ENCODE measurements at regions not wholly inside any gene's neighbourhood (a gene's known extent, or its start where the extent isn't known, plus 50 kb on each side); places are given as distances from the start of the nearest gene placed in this dataset.
A peak's percentile ranks its signal among the peaks of the same experiment; 100 is the strongest.
"Not testable (repeated sequence)": the region's sequence is repeated elsewhere in the genome, so short reads cannot be mapped to it uniquely, and the experiment has no call there.

DNA sequence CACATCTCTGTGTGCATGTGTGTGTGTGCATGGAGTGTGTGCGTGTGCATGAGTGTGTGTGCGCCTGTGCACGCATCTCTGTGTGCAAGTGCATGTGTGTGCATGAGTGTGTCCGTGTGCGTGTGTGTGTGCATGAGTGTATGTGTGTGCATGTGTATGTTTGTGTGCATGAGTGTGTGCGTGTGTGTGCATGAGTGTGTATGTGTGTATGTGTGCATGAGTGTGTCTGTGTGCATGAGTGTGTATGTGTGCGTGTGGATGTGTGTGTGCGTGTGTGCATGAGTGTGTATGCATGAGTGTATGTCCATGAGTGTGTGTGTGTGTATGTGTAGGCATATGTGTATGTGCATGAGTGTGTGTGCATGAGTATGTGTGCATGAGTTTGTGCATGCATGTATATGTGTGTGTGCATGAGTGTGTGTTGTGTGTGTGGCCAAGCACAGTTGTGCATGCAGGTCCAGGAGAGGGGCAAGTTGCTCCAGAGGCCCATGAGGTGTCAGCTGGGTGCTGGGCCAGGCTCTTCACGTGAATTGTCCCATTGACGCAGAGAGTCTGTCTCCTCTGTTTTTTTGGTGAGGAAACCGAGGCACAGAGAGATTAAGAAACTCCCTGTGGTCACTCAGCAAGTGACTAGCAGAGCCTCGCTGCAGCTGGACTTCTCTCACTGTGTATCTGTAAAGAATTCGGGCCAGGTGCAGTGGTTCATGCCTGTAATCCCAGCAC, 75.5 kb downstream of the ASB1 start:
- DNase-seq (ENCODE audit: low spot score): peak; percentile 30

DNA sequence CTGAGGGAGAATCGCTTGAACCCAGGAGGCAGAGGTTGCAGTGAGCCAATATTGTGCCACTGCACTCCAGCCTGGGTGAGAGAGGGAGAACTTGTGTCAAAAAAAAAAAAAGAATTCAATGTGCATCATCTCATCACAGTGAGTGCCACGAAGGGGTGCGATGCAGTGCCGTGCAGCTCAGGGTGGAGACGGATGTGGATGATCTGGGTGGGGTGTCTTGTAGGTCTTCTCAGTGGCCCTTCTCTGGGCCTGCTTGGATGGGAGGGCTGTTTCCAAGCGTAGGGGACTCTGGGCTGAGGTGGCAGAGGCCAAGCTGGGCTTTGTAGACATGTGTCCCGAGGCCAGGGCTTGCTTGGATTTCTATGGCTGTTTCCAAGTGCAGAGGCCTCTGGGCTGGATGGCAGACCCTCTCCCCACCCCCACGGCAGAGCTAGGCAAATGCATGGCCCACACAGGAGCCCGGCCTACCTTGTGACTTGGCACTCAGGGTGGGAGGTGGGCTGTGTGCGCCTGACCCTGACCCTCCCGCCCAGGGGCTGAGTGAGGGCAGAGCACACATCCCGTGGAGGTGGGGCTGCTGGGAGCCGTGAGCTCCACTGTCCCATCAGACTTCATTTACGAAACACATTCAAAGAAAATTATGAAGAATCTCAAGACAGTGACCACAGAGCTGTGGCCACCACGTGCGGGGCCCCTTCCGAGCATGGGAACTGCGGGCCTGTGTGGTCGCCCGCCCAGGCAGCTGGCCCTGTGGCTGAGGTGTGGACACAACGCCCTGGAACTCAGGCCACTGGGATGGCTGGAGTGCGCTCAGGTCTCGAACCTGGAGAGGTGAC, 76.4 kb downstream of the ASB1 start:
- DNase-seq (ENCODE audit: low spot score): peak; percentile 31

- no peak for DNase-seq (ENCODE audit: low spot score)
Measured at GRCh38 chr2:238504181-238504931, 77.6 kb downstream of the ASB1 start.

GRCh38 chr2:238505119-238505891, 78.6 kb downstream of the ASB1 start:
- no peak for DNase-seq (ENCODE audit: low spot score)

GRCh38 chr2:238505892-238506280, 79.2 kb downstream of the ASB1 start:
- no peak for DNase-seq (ENCODE audit: low spot score)

DNA sequence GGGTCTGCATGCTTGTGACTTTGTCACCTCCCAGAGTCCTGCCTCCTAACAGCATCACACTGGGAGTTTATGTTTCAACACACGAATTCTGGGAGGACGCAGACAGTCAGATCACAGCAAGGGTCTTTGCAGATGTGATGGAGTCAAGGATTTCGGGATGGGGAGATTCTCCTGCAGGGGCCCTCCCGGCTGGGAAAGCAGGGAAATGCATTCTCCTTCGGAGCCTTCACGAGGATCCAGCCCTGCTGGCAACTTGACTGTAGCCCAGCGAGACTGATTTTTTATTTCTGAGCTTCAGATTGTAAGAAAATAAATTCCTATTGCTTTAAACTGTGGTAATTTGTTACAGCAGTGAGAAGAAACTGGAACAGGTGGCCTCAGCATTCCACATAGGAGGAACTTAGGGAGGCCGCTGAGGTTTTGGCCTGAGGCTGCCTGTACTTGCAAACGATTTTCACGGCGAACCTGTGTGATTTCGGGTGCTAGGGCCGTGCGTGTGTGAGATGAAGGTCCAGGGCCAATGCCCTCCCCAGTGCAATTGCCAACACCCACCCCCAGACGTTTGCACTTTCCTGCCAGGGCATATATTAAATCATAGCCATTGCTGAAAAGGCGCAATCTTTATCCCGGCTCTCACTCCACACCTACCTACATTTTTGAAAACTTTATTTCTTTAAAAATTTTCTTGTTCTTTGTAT, 79.8 kb downstream of the ASB1 start:
- no peak for DNase-seq (ENCODE audit: low spot score)

DNA sequence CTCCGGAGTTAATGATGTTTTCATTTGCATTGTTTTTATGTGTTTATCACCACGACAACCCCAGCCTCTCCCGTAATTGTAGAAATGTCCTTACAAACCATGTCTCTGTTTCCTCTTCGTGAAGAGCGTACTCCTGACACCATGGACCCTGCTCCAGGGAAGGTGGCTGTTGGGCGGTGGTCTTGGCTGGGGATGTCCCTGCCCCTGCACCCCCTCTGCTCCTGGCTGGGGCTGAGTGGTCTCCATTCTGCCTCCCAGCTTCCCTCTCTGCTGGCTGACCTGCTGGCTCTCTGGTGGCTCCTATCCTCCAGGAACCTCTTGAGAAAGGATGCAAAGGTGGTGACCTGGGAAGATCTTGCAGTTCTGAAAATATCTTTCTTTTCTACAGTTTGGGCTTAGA, 81.1 kb downstream of the ASB1 start:
- DNase-seq (ENCODE audit: low spot score): no peak

- peak; percentile 63 for DNase-seq (ENCODE audit: low spot score)
Measured at GRCh38 chr2:238509151-238509835, 82.6 kb downstream of the ASB1 start.

- no peak for DNase-seq (ENCODE audit: low spot score)
Measured at GRCh38 chr2:238509903-238510302, 83.2 kb downstream of the ASB1 start.

DNA sequence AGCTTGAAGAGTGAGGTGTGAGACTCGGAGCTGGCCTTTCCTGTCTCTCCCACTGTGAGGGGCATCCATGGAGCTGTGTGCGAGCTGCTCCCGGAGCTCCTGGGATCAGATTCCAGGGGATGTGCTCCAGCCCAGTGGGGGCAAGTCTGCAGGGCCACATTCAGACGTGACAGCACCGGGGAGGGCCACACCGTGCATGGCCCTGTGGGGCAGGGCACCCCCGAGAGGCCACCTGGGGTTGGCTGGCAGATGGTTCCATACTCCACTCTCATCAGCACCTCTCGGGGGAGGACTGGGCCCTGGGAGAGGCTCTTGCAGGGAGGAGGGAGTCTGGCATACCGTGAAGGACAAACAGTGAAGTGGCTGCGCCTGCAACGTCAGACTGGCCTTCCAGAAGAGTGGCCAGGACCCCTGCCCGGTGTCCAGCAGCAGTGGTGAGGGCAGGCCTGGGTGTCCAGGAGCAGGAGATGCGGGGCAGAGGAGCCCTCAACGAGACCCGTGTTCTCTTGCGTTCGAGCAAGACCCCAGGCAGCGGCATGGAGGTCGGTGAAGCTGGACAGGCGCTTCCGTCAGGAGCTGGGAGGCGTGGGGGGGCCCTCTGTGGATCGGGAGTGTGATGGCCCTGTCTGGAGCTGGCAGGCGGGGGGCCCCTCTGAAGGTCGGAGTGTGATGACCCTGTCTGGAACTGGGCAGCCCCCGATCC, 84.3 kb downstream of the ASB1 start:
- DNase-seq (ENCODE audit: low spot score): no peak

GRCh38 chr2:238511614-238511950, 84.9 kb downstream of the ASB1 start:
- DNase-seq (ENCODE audit: low spot score): no peak

GRCh38 chr2:238512247-238512867, 85.6 kb downstream of the ASB1 start:
- DNase-seq (ENCODE audit: low spot score): no peak

- no peak for DNase-seq (ENCODE audit: low spot score)
Measured at GRCh38 chr2:238513346-238513745, 86.6 kb downstream of the ASB1 start.

DNA sequence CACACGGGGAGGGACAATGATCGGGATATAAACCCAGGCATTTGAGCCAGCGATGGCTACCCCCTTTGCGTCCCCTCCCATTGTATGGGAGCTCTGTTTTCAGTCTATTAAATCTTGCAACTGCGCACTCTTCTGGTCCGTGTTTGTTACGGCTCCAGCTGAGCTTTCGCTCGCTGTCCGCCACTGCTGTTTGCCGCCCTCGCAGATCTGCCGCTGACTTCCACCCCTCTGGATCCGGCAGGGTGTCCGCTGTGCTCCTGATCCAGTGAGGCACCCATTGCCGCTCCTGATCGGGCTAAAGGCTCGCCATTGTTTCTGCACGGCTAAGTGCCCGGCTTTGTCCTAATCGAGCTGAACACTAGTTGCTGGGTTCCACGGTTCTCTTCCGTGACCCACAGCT, 87.3 kb downstream of the ASB1 start:
- not testable (repeated sequence) for DNase-seq (ENCODE audit: low spot score)

- no peak for DNase-seq (ENCODE audit: low spot score)
Measured at GRCh38 chr2:238515377-238515776, 88.7 kb downstream of the ASB1 start.

- no peak for DNase-seq (ENCODE audit: low spot score)
Measured at GRCh38 chr2:238517209-238517608, 90.5 kb downstream of the ASB1 start.

- DNase-seq (ENCODE audit: low spot score): no peak
Measured at GRCh38 chr2:238518172-238518820, 91.6 kb downstream of the ASB1 start.

DNA sequence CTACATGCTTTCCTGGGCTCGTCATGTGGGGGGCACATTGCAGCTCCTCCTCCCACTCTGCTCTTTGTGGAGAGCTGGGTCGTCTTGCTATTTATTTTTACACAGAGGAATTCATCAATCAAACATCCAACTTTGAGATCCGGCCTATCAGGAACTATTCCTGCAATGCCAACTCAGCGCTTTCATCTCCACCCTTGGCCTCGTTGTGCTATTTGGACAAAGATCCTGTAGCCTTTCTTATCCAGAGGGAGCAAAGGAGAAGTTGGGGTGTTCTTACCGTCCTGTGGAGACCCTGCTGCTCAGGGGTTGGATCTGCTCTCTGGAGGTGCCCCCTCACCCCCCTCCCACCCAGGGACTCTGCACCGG, 92.1 kb downstream of the ASB1 start:
- DNase-seq (ENCODE audit: low spot score): no peak

DNA sequence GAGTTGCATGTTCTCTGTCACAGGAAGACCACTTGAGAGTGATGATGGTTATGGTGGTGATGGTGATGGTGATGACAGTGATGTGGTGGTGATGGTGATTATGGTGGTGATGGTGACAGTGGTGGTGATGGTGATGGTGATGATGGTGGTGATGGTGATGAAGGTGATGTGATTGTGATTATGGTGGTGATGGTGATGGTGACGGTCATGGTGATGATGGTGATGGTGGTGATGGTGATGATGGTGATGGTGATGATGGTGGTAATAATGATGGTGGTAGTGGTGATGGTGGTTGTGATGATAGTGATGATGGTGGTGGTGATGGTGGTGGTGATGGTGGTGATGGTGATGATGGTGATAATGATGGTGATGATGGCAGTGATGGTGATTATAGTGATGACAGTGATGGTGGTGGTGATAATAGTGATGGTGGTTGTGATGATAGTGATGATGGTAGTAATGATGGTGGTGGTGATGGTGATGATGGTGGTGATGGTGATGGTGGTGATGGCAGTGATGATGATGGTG, 93.7 kb downstream of the ASB1 start:
- no peak for DNase-seq (ENCODE audit: low spot score)
